Natural killer cell (primary cell): ENCODE measurements at regions not wholly inside any gene's neighbourhood (a gene's known extent, or its start where the extent isn't known, plus 50 kb on each side); places are given as distances from the start of the nearest gene placed in this dataset.

Experiments used
- ATAC-seq, 3 donors: fragments of 150-1000 bp in 2 of 3; fragments of 200-7000 bp in 1 of 3; cut with Tn5 transposase; 1 replicate in 1 of 3; 2 replicates in 2 of 3; pipeline ENCODE4 v1.10.0; 2021; ENCODE audit warnings: mild to moderate bottlenecking in 2 of 3, moderate library complexity in 2 of 3
- DNase-seq, 2 donors: peaks; one replicate each; pipeline versions ENCODE4 v3.0.0 to v3.0.0-alpha.2; 2013 to 2021; ENCODE audit warnings: mixed read lengths in 1 of 2
- H3K27ac ChIP-seq: one replicate; pipeline ENCODE4 v1.5.1; 2013; ENCODE audit warnings: mild to moderate bottlenecking, low read length
- H3K27me3 ChIP-seq: one replicate; pipeline ENCODE4 v1.6.1; 2013; ENCODE audit warnings: low read length; ENCODE audit not compliant: control insufficient read depth, insufficient read depth
- H3K36me3 ChIP-seq: one replicate; pipeline ENCODE4 v1.6.1; 2013; ENCODE audit warnings: low read length; ENCODE audit not compliant: control insufficient read depth, insufficient read depth
- H3K4me1 ChIP-seq: one replicate; pipeline ENCODE4 v1.6.1; 2013; ENCODE audit warnings: low read length; ENCODE audit not compliant: control insufficient read depth, insufficient read depth
- H3K4me3 ChIP-seq: one replicate; pipeline ENCODE4 v1.5.1; 2013; ENCODE audit warnings: low read length
- H3K9me3 ChIP-seq: one replicate; pipeline ENCODE4 v1.6.1; 2013; ENCODE audit warnings: low read length; ENCODE audit not compliant: control insufficient read depth, insufficient read depth
- H3K27ac Mint-ChIP-seq, 2 donors: one replicate each; pipeline ENCODE4 v1.8.0; 2022; ENCODE audit warnings: mild to moderate bottlenecking in 2 of 2, mixed read lengths in 2 of 2, moderate library complexity in 1 of 2
- H3K27me3 Mint-ChIP-seq, 2 donors: one replicate each; pipeline ENCODE4 v1.8.0; 2022; ENCODE audit warnings: low read depth in 2 of 2, mixed read lengths in 2 of 2
- H3K36me3 Mint-ChIP-seq: one replicate; pipeline ENCODE4 v1.8.0; 2022; ENCODE audit warnings: mixed read lengths
- H3K4me1 Mint-ChIP-seq, 2 donors: one replicate each; pipeline ENCODE4 v1.8.0; 2022; ENCODE audit warnings: mixed read lengths in 2 of 2
- H3K4me3 Mint-ChIP-seq: one replicate; pipeline ENCODE4 v1.8.0; 2022; ENCODE audit warnings: mild to moderate bottlenecking, moderate library complexity, mixed read lengths
- H3K9me3 Mint-ChIP-seq, 2 donors: one replicate each; pipeline ENCODE4 v1.8.0; 2022; ENCODE audit warnings: mixed read lengths in 2 of 2
- WGBS: methylation state at CpG from one replicate; pipeline ENCODE4 v1.1.7; 2013; ENCODE audit warnings: missing lambda C conversion rate; ENCODE audit not compliant: insufficient coverage; 5-methylcytosine and 5-hydroxymethylcytosine counted together
- intact Hi-C: fragments of 100-400 bp; cut with micrococcal nuclease; formaldehyde crosslinking; loops from one replicate; pipeline ENCODE4 v1.14.2; 2022
- TF ChIP-seq, protein P1 (sequence below): fragments of 200-600 bp; IDR thresholded peaks from one replicate; pipeline ENCODE4 v1.8.0; 2022; ENCODE audit warnings: antibody characterized with exemption

DNA sequence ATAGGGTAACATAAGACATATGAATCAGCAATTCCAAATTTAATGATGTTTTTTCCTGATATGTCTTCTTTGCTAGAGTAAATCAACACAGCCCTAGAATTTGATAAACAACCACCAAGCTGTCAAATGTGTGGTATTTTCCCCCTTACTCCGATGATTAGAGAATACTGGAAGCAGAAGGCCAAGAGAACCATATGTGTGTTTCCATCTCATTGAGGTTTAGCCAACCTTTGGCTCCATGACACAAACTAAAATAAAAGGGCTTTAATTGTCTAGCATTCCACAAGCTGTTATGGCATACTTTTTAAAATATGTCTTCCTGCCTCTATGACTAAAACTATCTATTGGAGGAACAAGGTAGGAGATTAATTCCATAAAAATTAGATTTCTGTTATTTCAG, 1222.4 kb upstream of the AGA start:
- Histone ChIP-seq H3K27ac (no peak overlapping the region), H3K36me3 (no peaks in the 10 kb centered on the region), H3K4me1 (no peaks in the 10 kb centered on the region), H3K27me3 (no peaks in the 10 kb centered on the region), H3K9me3 (no peaks in the 10 kb centered on the region), H3K4me3 (no peak overlapping the region)
- Mint-ChIP-seq H3K36me3 (peaks cover 12% of the 10 kb centered on the region), H3K4me3 (no peak overlapping the region), H3K27ac (no peak overlapping the region), H3K9me3 (peaks cover 5 to 16% of the 10 kb centered on the region in 2 donors), H3K27me3 (no peaks in the 10 kb centered on the region), H3K4me1 (no peaks in the 10 kb centered on the region)
- 90% methylated on average over 1 of the region's 1 CpG for WGBS
- TF ChIP-seq, protein P1, sequence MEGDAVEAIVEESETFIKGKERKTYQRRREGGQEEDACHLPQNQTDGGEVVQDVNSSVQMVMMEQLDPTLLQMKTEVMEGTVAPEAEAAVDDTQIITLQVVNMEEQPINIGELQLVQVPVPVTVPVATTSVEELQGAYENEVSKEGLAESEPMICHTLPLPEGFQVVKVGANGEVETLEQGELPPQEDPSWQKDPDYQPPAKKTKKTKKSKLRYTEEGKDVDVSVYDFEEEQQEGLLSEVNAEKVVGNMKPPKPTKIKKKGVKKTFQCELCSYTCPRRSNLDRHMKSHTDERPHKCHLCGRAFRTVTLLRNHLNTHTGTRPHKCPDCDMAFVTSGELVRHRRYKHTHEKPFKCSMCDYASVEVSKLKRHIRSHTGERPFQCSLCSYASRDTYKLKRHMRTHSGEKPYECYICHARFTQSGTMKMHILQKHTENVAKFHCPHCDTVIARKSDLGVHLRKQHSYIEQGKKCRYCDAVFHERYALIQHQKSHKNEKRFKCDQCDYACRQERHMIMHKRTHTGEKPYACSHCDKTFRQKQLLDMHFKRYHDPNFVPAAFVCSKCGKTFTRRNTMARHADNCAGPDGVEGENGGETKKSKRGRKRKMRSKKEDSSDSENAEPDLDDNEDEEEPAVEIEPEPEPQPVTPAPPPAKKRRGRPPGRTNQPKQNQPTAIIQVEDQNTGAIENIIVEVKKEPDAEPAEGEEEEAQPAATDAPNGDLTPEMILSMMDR = no peak
- no peak for DNase-seq
- intact Hi-C loops = no loop called here
- no peak for ATAC-seq

DNA sequence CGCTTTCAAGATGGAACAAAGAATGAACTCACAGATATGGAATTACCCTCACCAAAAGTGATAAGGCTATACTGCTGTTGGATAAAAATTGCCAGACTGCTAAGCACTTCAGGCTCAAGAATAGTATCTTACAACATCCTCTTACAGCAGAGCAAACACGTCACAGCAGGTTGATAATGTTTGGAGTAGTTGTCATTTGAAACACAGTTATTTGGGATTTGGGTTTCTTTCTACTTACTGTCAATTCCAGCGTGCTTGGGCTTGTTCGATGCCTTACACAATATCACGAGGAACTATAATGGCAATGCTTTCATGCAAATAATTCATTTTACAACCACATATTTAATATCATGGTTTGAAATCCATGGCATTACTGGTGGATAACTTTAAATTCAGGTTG, 1223.7 kb upstream of the AGA start:
- H3K27ac Mint-ChIP-seq = no peak overlapping the region
- no peaks in the 10 kb centered on the region for H3K27me3 ChIP-seq
- no peaks in the 10 kb centered on the region for H3K9me3 ChIP-seq
- H3K4me3 ChIP-seq = no peak overlapping the region
- 89% methylated on average over 3 of the region's 5 CpGs for WGBS
- TF ChIP-seq, protein P1 = no peak
- no peak overlapping the region for H3K4me3 Mint-ChIP-seq
- H3K27me3 Mint-ChIP-seq = no peaks in the 10 kb centered on the region
- ATAC-seq = no peak
- no peaks in the 10 kb centered on the region for H3K4me1 ChIP-seq
- H3K4me1 Mint-ChIP-seq = no peaks in the 10 kb centered on the region
- no peak overlapping the region for H3K27ac ChIP-seq
- no peak for DNase-seq
- no peaks in the 10 kb centered on the region for H3K36me3 ChIP-seq
- intact Hi-C loops = no loop called here
- peaks cover 4 to 14% of the 10 kb centered on the region in 2 donors for H3K9me3 Mint-ChIP-seq
- peaks cover 12% of the 10 kb centered on the region for H3K36me3 Mint-ChIP-seq

DNA sequence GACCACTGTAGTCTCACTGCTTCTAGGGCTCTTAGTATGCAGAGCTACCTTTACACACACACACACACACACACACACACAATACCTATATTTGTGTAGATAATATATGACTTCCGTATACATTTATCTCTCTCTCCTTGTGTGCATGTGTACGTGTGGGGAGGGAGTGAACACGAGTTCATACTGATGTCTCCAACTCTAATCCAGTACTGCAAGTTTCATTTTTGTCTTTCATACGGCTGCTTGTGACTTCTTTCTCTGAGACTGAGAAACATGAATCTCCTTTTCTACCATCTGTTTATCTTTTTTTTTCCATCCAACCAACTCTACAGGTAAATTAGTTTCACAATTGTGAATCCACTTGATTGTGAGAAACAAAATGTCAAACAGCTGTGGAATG, 1229.5 kb upstream of the AGA start:
- Mint-ChIP-seq H3K4me3 (no peak overlapping the region), H3K9me3 (peaks cover 12 to 15% of the 10 kb centered on the region in 2 donors), H3K4me1 (no peaks in the 10 kb centered on the region), H3K27me3 (no peaks in the 10 kb centered on the region), H3K36me3 (no peaks in the 10 kb centered on the region), H3K27ac (no peak overlapping the region)
- ATAC-seq (no peak), DNase-seq (no peak)
- no peaks in the 10 kb centered on the region for H3K9me3 ChIP-seq
- 82% methylated on average over 2 of the region's 4 CpGs for WGBS
- H3K27me3 ChIP-seq = no peaks in the 10 kb centered on the region
- no peak overlapping the region for H3K4me3 ChIP-seq
- H3K4me1 ChIP-seq = no peaks in the 10 kb centered on the region
- intact Hi-C loops = no loop called here
- TF ChIP-seq, protein P1 = no peak
- no peak overlapping the region for H3K27ac ChIP-seq
- H3K36me3 ChIP-seq = no peaks in the 10 kb centered on the region

DNA sequence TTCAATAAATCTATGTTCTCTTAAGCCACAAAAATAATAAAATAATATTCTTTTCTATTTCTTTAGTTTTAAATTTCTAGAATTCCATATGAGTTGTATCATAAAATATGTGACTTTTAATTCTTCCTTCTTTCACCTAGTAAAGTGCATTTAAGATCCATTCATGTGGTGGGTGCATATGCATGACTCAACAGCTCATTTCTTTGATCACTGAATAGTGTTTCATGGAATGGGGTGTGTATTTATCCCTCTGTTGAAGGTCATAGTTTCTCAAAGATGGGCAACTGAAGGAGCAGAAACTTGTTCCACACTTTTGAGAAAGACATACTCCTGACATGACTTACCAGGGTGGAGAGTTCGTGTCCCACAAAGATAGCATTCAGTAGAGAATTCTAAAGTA, 1230.3 kb upstream of the AGA start:
- H3K36me3 ChIP-seq = no peaks in the 10 kb centered on the region
- no peak overlapping the region for H3K27ac Mint-ChIP-seq
- no peaks in the 10 kb centered on the region for H3K36me3 Mint-ChIP-seq
- TF ChIP-seq, protein P1 = no peak
- H3K9me3 ChIP-seq = no peaks in the 10 kb centered on the region
- H3K27me3 Mint-ChIP-seq = no peaks in the 10 kb centered on the region
- H3K27me3 ChIP-seq = no peaks in the 10 kb centered on the region
- H3K4me3 ChIP-seq = no peak overlapping the region
- no CpG with 5 or more reads among the region's 1 CpG for WGBS
- H3K4me3 Mint-ChIP-seq = no peak overlapping the region
- ATAC-seq (no peak), DNase-seq (no peak)
- peaks cover 12 to 15% of the 10 kb centered on the region in 2 donors for H3K9me3 Mint-ChIP-seq
- intact Hi-C loops = no loop called here
- no peak overlapping the region for H3K27ac ChIP-seq
- no peaks in the 10 kb centered on the region for H3K4me1 Mint-ChIP-seq
- no peaks in the 10 kb centered on the region for H3K4me1 ChIP-seq
